K562 (cell line): ENCODE measurements at regions not wholly inside any gene's neighbourhood (a gene's known extent, or its start where the extent isn't known, plus 50 kb on each side); places are given as distances from the start of the nearest gene placed in this dataset.

Experiments
- ATAC-seq: fragments of 200-7000 bp; cut with Tn5 transposase; 3 replicates; pipeline ENCODE4 v1.9.1; 2020; ENCODE audit warnings: moderate library complexity
- BruUV-seq: library from RNA; stranded (reverse); fragments of 400-500 nt; replicated peaks from 2 replicates; lab custom pipeline; 2021; lab: Mats Ljungman, UMichigan
- CTCF ChIA-PET: fragments of 300-600 bp; formaldehyde crosslinking; extraction: SDS; loops from one replicate; lab custom pipeline; 2021; ENCODE audit warnings: low intra/inter-chr PET ratio; lab: Yijun Ruan, JAX
- POLR2A ChIA-PET: fragments of 300-600, 350-650 bp; sonication (Branson Sonifier 250); formaldehyde crosslinking; extraction: SDS; loops from one replicate; lab custom pipeline; 2021; ENCODE audit warnings: antibody characterized with exemption, inconsistent platforms; lab: Yijun Ruan, JAX
- DNase-seq, 4 experiments: peaks; one replicate each; pipeline versions ENCODE4 v3.0.0 to v3.0.0-alpha.2; 2011 to 2018; ENCODE audit warnings: low spot score in 3 of 4, mixed read lengths in 3 of 4; ENCODE audit errors: extremely low read depth in 1 of 4
- FAIRE-seq: peaks from 2 replicates; lab custom pipeline; 2011; peaks lifted over from hg19 to GRCh38; lab: Jason Lieb, UNC
- H2AFZ ChIP-seq: 2 replicates; pipeline ENCODE4 v1.6.0; 2011; ENCODE audit warnings: low read depth, low read length, control low read depth, inconsistent platforms
- H3K27ac ChIP-seq: fragments of 200-600 bp; 3 replicates; pipeline ENCODE4 v1.8.0; 2011; ENCODE audit warnings: low read depth, mild to moderate bottlenecking, control low read depth, inconsistent platforms, low read length, moderate library complexity, mixed read lengths; ENCODE audit errors: extremely low read depth
- H3K27me3 ChIP-seq, 2 experiments: fragments of 300-600 bp in 1 of 2; 2 replicates in 1 of 2; 3 replicates in 1 of 2; pipeline versions ENCODE4 v1.6.0 to v1.8.0; 2011; ENCODE audit warnings: inconsistent platforms in 2 of 2, low read length in 2 of 2, mild to moderate bottlenecking in 1 of 2, mixed read lengths in 1 of 2, moderate library complexity in 1 of 2; ENCODE audit not compliant: control insufficient read depth in 2 of 2, insufficient read depth in 2 of 2
- H3K36me3 ChIP-seq: fragments of 300-600 bp; 3 replicates; pipeline ENCODE4 v1.8.0; 2011; ENCODE audit warnings: mild to moderate bottlenecking, low read length, inconsistent platforms; ENCODE audit not compliant: control insufficient read depth, insufficient read depth
- H3K4me1 ChIP-seq, 2 experiments: fragments of 200-600 bp in 1 of 2; replicated peaks in 1 of 2; 2 replicates in 1 of 2; 3 replicates in 1 of 2; pipeline versions ENCODE4 v1.5.1 to v1.8.0; 2011; ENCODE audit warnings: inconsistent platforms in 2 of 2, low read length in 2 of 2, mild to moderate bottlenecking in 1 of 2, mixed read lengths in 1 of 2, moderate library complexity in 1 of 2; ENCODE audit not compliant: control insufficient read depth in 2 of 2, insufficient read depth in 2 of 2
- H3K4me2 ChIP-seq: 2 replicates; pipeline ENCODE4 v1.6.1; 2011; ENCODE audit warnings: low read length, control low read depth, inconsistent platforms, mixed read lengths; ENCODE audit not compliant: insufficient read depth
- H3K4me3 ChIP-seq: fragments of 200-600 bp; sonication (generic), shearing (Covaris generic); 2 replicates; pipeline ENCODE4 v1.5.1; 2016; ENCODE audit warnings: control low read depth, inconsistent platforms
- H3K79me2 ChIP-seq: fragments of 200-600 bp; 3 replicates; pipeline ENCODE4 v1.8.0; 2011; ENCODE audit warnings: low read length, inconsistent platforms; ENCODE audit not compliant: control insufficient read depth, insufficient read depth
- H3K9ac ChIP-seq, 2 experiments: 2 replicates each; pipeline versions ENCODE4 v1.6.0 to v1.6.1; 2011; ENCODE audit warnings: low read depth in 2 of 2, low read length in 2 of 2, control low read depth in 1 of 2, inconsistent platforms in 1 of 2, mild to moderate bottlenecking in 1 of 2, mixed read lengths in 1 of 2; ENCODE audit not compliant: insufficient read depth in 1 of 2
- H3K9me1 ChIP-seq: one replicate; pipeline ENCODE4 v1.6.0; 2011; ENCODE audit warnings: inconsistent platforms, mild to moderate bottlenecking, low read length, moderate library complexity; ENCODE audit not compliant: control insufficient read depth, insufficient read depth
- H3K9me3 ChIP-seq: replicated peaks from 2 replicates; pipeline ENCODE4 v1.5.1; 2011; ENCODE audit warnings: low read depth, low read length, inconsistent platforms; ENCODE audit not compliant: control insufficient read depth, insufficient read depth
- H4K20me1 ChIP-seq: replicated peaks from 2 replicates; pipeline ENCODE4 v1.6.1; 2011; ENCODE audit warnings: low read length, inconsistent platforms, mixed read lengths; ENCODE audit not compliant: control insufficient read depth, insufficient read depth
- ARID4B ChIP-seq: sonication (generic); formaldehyde crosslinking; IDR thresholded peaks from 2 replicates; pipeline ENCODE4 v1.8.0; 2022; ENCODE audit warnings: mild to moderate bottlenecking, missing genetic modification reagents
- CGGBP1 ChIP-seq: fragments of 250-450 bp; sonication (Bioruptor Pico); IDR thresholded peaks from 2 replicates; pipeline ENCODE4 v1.9.0; 2021; ENCODE audit warnings: mild to moderate bottlenecking
- E4F1 ChIP-seq: fragments of 250-450 bp; sonication (Bioruptor Pico); IDR thresholded peaks from 2 replicates; pipeline ENCODE4 v1.5.0; 2021; ENCODE audit warnings: mild to moderate bottlenecking, borderline replicate concordance
- MAX ChIP-seq: sonication (generic); formaldehyde crosslinking; IDR thresholded peaks from 2 replicates; pipeline ENCODE4 v1.9.0; 2022; ENCODE audit warnings: mild to moderate bottlenecking, missing genetic modification reagents
- MXI1 ChIP-seq: IDR thresholded peaks from 2 replicates; pipeline ENCODE4 v1.6.1; 2011; ENCODE audit warnings: low read depth, mild to moderate bottlenecking, improper control_type of control experiment, low read length
- NELFE ChIP-seq: IDR thresholded peaks from 2 replicates; pipeline ENCODE4 v1.6.1; 2011; ENCODE audit warnings: mild to moderate bottlenecking; ENCODE audit not compliant: insufficient read depth, insufficient read length
- NFYB ChIP-seq: IDR thresholded peaks from 2 replicates; pipeline ENCODE4 v1.6.1; 2011; ENCODE audit warnings: mild to moderate bottlenecking, moderate library complexity; ENCODE audit not compliant: insufficient read length; ENCODE audit errors: extremely low read depth
- ZNF146 ChIP-seq: IDR thresholded peaks from one replicate; pipeline ENCODE4 v1.6.1; 2018; ENCODE audit warnings: missing compliant biosample characterization; ENCODE audit not compliant: unreplicated experiment
- WGBS: fragments of 100-300 bp; shearing (Covaris generic); methylation state at CpG from one replicate; pipeline ENCODE4 v1.1.6; 2016; ENCODE audit warnings: low coverage, mixed read lengths; ENCODE audit not compliant: insufficient coverage; ENCODE audit errors: missing lambda C conversion rate; 5-methylcytosine and 5-hydroxymethylcytosine counted together
- in situ Hi-C: fragments of 300-500 bp; cut with MboI; formaldehyde crosslinking; loops from 4 replicates; pipeline ENCODE4 v1.15.0; 2018; ENCODE audit warnings: inconsistent platforms, mixed read lengths
- intact Hi-C: fragments of 100-400 bp; cut with micrococcal nuclease; formaldehyde crosslinking; loops from 2 replicates; pipeline ENCODE4 v1.14.2; 2022

- H3K4me2 ChIP-seq, result no peak overlapping the region
- H3K36me3 ChIP-seq, result no peaks in the 10 kb centered on the region
- no peak for FAIRE-seq
- intact Hi-C loops, result no loop called here
- H3K9me1 ChIP-seq, result no peaks in the 10 kb centered on the region
- no TSS peak for BruUV-seq
- TF ChIP-seq MXI1, result no peak
- no peak overlapping the region for H2AFZ ChIP-seq
- no peaks in the 10 kb centered on the region for H3K9me3 ChIP-seq
- ChIA-PET POLR2A (no interaction called here), CTCF (no interaction called here)
- no peak overlapping the region for H3K27ac ChIP-seq
- no peak overlapping the region for H3K4me3 ChIP-seq
- H3K4me1 ChIP-seq, result peaks cover 0 to 4% of the 10 kb centered on the region in 2 experiments; a peak in 1 of 5 replicates
- no peak for DNase-seq
- no peaks in the 10 kb centered on the region for H3K79me2 ChIP-seq
- peaks cover 19 to 69% of the 10 kb centered on the region in 2 experiments for H3K27me3 ChIP-seq
- in situ Hi-C loops, result no loop called here
- no peaks in the 10 kb centered on the region for H4K20me1 ChIP-seq
- H3K9ac ChIP-seq, result no peak overlapping the region
- WGBS, result 34% methylated on average over 9 of the region's 9 CpGs
- ATAC-seq, result no peak
Measured at GRCh38 chr2:604385-604784, 72.8 kb downstream of the TMEM18 start.

GRCh38 chr2:603869-604268, 73.3 kb downstream of the TMEM18 start:
- H3K36me3 ChIP-seq, result no peaks in the 10 kb centered on the region
- CTCF ChIA-PET, result no interaction called here
- H3K79me2 ChIP-seq, result no peaks in the 10 kb centered on the region
- H3K9me3 ChIP-seq, result no peaks in the 10 kb centered on the region
- H2AFZ ChIP-seq, result no peak overlapping the region
- in situ Hi-C loops, result no loop called here
- no TSS peak for BruUV-seq
- under 1% methylated on average over 7 of the region's 8 CpGs for WGBS
- H3K27ac ChIP-seq, result no peak overlapping the region
- intact Hi-C loops, result no loop called here
- FAIRE-seq (no peak), ATAC-seq (no peak), DNase-seq (no peak)
- no peaks in the 10 kb centered on the region for H3K9me1 ChIP-seq
- H3K27me3 ChIP-seq, result peaks cover 21 to 65% of the 10 kb centered on the region in 2 experiments
- POLR2A ChIA-PET, result no interaction called here
- no peak overlapping the region for H3K4me2 ChIP-seq
- peaks cover 0 to 4% of the 10 kb centered on the region in 2 experiments; a peak in 1 of 5 replicates for H3K4me1 ChIP-seq
- no peak overlapping the region for H3K4me3 ChIP-seq
- H4K20me1 ChIP-seq, result no peaks in the 10 kb centered on the region
- H3K9ac ChIP-seq, result no peak overlapping the region
- TF ChIP-seq CGGBP1 (CRISPR knock-in tag), result no peak
- TF ChIP-seq MAX (CRISPR knock-in tag), result no peak
- no peak for TF ChIP-seq ARID4B (CRISPR knock-in tag)
- TF ChIP-seq ZNF146 (CRISPR knock-in tag), result no peak
- no peak for TF ChIP-seq NFYB
- TF ChIP-seq E4F1, result no peak
- TF ChIP-seq NELFE, result no peak
